Progenitor cell of endocrine pancreas (in vitro differentiated cells): ENCODE measurements at regions not wholly inside any gene's neighbourhood (a gene's known extent, or its start where the extent isn't known, plus 50 kb on each side); places are given as distances from the start of the nearest gene placed in this dataset.

ENCODE experiments used
- DNase-seq: peaks from one replicate; pipeline ENCODE4 v3.0.0; 2021; ENCODE audit warnings: low spot score; ENCODE audit not compliant: unreplicated experiment
- H3K27ac Mint-ChIP-seq: 2 replicates; pipeline ENCODE4 v1.8.0; 2021; ENCODE audit warnings: mild to moderate bottlenecking, moderate library complexity, mixed read lengths
- H3K27me3 Mint-ChIP-seq: 2 replicates; pipeline ENCODE4 v1.8.0; 2021; ENCODE audit warnings: mixed read lengths
- H3K36me3 Mint-ChIP-seq: 2 replicates; pipeline ENCODE4 v1.8.0; 2022; ENCODE audit warnings: mixed read lengths; ENCODE audit not compliant: insufficient read depth
- H3K4me1 Mint-ChIP-seq: 2 replicates; pipeline ENCODE4 v1.8.0; 2021; ENCODE audit warnings: low read depth, mixed read lengths
- H3K4me3 Mint-ChIP-seq: 2 replicates; pipeline ENCODE4 v1.8.0; 2021; ENCODE audit warnings: low read depth, mild to moderate bottlenecking, moderate library complexity, mixed read lengths
- H3K9me3 Mint-ChIP-seq: 2 replicates; pipeline ENCODE4 v1.8.0; 2021; ENCODE audit warnings: low read depth, mixed read lengths
- TF ChIP-seq, protein P1 (sequence below): fragments of 200-600 bp; sonication (generic); IDR thresholded peaks from one replicate; pipeline ENCODE4 v1.5.0; 2021; ENCODE audit warnings: antibody characterized with exemption, mild to moderate bottlenecking; ENCODE audit not compliant: unreplicated experiment

- peaks cover under 1% of the 10 kb centered on the region for H3K9me3 Mint-ChIP-seq
- no peaks in the 10 kb centered on the region for H3K36me3 Mint-ChIP-seq
- H3K27me3 Mint-ChIP-seq = no peaks in the 10 kb centered on the region
- TF ChIP-seq, protein P1, sequence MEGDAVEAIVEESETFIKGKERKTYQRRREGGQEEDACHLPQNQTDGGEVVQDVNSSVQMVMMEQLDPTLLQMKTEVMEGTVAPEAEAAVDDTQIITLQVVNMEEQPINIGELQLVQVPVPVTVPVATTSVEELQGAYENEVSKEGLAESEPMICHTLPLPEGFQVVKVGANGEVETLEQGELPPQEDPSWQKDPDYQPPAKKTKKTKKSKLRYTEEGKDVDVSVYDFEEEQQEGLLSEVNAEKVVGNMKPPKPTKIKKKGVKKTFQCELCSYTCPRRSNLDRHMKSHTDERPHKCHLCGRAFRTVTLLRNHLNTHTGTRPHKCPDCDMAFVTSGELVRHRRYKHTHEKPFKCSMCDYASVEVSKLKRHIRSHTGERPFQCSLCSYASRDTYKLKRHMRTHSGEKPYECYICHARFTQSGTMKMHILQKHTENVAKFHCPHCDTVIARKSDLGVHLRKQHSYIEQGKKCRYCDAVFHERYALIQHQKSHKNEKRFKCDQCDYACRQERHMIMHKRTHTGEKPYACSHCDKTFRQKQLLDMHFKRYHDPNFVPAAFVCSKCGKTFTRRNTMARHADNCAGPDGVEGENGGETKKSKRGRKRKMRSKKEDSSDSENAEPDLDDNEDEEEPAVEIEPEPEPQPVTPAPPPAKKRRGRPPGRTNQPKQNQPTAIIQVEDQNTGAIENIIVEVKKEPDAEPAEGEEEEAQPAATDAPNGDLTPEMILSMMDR = no peak
- no peak overlapping the region for H3K4me3 Mint-ChIP-seq
- no peak for DNase-seq
- peaks cover 20% of the 10 kb centered on the region for H3K4me1 Mint-ChIP-seq
- H3K27ac Mint-ChIP-seq = no peak overlapping the region
Observed at GRCh38 chrX:109826954-109827708, 94.1 kb upstream of the ACSL4 start.

- no peak for DNase-seq
- TF ChIP-seq, protein P1 = no peak
- Mint-ChIP-seq H3K4me3 (no peak overlapping the region), H3K36me3 (no peaks in the 10 kb centered on the region), H3K9me3 (no peaks in the 10 kb centered on the region), H3K27me3 (no peaks in the 10 kb centered on the region), H3K4me1 (peaks cover 16% of the 10 kb centered on the region), H3K27ac (no peak overlapping the region)
Observed at GRCh38 chrX:109827772-109828171, 94.7 kb upstream of the ACSL4 start.

DNA sequence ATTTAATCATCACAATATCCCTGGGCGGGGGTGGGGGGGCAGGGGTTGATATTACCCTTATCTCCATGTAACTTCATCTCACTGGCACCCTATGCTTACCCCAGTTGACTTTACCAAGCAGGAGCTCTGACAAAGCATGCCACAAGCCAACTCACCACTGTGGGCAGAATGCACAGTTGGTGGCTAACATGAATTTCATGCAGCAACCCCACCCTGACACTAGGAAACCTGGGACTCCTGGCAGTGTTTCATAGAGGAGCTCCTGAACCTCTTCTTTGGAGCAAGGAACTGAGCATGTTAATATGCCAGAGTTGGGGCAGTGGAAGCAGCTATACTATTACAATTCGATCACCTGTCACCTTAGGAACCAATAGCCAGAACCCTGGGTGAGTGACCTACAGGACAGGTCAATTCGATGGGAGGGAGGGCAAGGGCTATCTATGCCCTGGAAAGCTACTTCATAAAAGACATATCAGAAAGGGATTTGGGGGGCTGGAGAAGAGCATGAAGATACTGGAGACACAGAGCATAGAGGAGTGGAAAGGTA, 97.2 kb upstream of the ACSL4 start:
- no peak for DNase-seq
- H3K36me3 Mint-ChIP-seq = no peaks in the 10 kb centered on the region
- no peak overlapping the region for H3K27ac Mint-ChIP-seq
- no peaks in the 10 kb centered on the region for H3K27me3 Mint-ChIP-seq
- TF ChIP-seq, protein P1 = no peak
- H3K9me3 Mint-ChIP-seq = no peaks in the 10 kb centered on the region
- H3K4me1 Mint-ChIP-seq = peaks cover 10% of the 10 kb centered on the region
- no peak overlapping the region for H3K4me3 Mint-ChIP-seq

GRCh38 chrX:109830704-109831206, 97.7 kb upstream of the ACSL4 start:
- DNase-seq = no peak
- Mint-ChIP-seq H3K4me1 (peaks cover 10% of the 10 kb centered on the region), H3K36me3 (no peaks in the 10 kb centered on the region), H3K4me3 (no peak overlapping the region), H3K27me3 (no peaks in the 10 kb centered on the region), H3K9me3 (no peaks in the 10 kb centered on the region), H3K27ac (no peak overlapping the region)
- TF ChIP-seq, protein P1 = no peak

DNA sequence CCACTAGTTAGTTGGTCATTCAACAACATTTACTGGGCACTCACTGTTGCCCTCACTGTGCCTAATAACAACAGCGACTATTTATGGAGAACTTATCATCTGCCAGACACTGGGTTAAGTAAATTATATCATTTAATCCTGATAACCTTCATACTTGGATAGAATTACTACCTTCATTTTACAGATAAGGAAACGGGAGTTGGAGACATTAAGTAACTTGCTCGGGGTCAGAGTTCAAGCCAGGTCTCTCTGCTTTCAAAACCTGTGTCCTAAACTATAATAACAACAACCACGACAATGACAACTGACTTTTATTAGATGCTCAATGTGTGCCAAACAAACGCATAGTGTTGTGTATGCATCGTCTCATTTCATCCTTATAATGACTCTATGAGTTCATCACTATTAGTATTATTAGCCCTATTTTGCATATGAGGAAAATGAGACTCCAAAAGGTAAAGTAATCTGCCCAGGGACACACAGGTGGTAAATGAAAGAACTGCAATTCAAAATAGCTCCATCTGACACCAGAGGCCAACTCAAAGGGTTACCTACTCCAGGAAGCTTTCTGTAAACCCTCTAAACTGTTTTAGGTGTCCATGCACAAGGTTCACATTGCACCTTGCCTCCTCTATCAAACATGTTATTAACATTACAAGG, 98.4 kb upstream of the ACSL4 start:
- peaks cover 10% of the 10 kb centered on the region for H3K4me1 Mint-ChIP-seq
- TF ChIP-seq, protein P1 = no peak
- no peak overlapping the region for H3K4me3 Mint-ChIP-seq
- no peak for DNase-seq
- no peak overlapping the region for H3K27ac Mint-ChIP-seq
- H3K9me3 Mint-ChIP-seq = no peaks in the 10 kb centered on the region
- H3K36me3 Mint-ChIP-seq = no peaks in the 10 kb centered on the region
- no peaks in the 10 kb centered on the region for H3K27me3 Mint-ChIP-seq
